GM12865 (cell line): ENCODE measurements at regions not wholly inside any gene's neighbourhood (a gene's known extent, or its start where the extent isn't known, plus 50 kb on each side); places are given as distances from the start of the nearest gene placed in this dataset.

Experiments
- DNase-seq: peaks from one replicate; pipeline ENCODE4 v3.0.0; 2010; ENCODE audit warnings: low read depth
- H3K4me3 ChIP-seq: 2 replicates; pipeline ENCODE4 v1.5.1; 2011; ENCODE audit warnings: mild to moderate bottlenecking, low read depth, low read length, control low read depth
- TF ChIP-seq, protein P1 (sequence below): IDR thresholded peaks from 2 replicates; pipeline ENCODE4 v1.5.1; 2011; ENCODE audit warnings: low read length, control low read depth, low read depth, inconsistent platforms; ENCODE audit not compliant: insufficient read depth; ENCODE audit errors: missing control alignments

- DNase-seq: no peak
- no peak overlapping the region for H3K4me3 ChIP-seq
- TF ChIP-seq, protein P1, sequence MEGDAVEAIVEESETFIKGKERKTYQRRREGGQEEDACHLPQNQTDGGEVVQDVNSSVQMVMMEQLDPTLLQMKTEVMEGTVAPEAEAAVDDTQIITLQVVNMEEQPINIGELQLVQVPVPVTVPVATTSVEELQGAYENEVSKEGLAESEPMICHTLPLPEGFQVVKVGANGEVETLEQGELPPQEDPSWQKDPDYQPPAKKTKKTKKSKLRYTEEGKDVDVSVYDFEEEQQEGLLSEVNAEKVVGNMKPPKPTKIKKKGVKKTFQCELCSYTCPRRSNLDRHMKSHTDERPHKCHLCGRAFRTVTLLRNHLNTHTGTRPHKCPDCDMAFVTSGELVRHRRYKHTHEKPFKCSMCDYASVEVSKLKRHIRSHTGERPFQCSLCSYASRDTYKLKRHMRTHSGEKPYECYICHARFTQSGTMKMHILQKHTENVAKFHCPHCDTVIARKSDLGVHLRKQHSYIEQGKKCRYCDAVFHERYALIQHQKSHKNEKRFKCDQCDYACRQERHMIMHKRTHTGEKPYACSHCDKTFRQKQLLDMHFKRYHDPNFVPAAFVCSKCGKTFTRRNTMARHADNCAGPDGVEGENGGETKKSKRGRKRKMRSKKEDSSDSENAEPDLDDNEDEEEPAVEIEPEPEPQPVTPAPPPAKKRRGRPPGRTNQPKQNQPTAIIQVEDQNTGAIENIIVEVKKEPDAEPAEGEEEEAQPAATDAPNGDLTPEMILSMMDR: no peak
Observed at GRCh38 chr7:130874071-130874915, 140.3 kb upstream of the KLF14 start.

DNA sequence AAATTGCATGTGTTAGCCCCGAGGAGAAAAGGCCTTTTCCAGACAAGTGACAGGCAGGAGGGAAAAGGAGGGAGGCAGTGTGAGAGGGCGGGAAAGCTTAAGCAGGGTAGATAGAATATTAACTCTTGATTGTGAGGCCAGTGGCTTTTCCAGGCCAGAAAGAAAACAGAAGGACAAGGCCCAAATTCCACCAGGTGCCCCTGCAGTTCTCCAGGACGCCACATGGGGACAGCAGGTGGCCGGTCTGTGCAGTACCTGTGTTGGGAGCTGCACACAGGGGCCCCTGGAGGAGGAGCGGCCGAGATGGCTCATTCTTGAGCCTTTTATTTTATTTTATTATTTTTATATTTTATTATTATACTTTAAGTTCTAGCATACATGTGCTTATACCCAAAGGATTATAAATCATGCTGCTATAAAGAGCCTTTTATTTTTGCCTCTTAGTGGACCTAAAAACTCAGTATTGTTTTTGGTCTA, 141.3 kb upstream of the KLF14 start:
- H3K4me3 ChIP-seq: no peak overlapping the region
- peak; percentile 60 for DNase-seq
- TF ChIP-seq, protein P1: peak; percentile 79

- H3K4me3 ChIP-seq: no peak overlapping the region
- TF ChIP-seq, protein P1: no peak
- no peak for DNase-seq
Observed at GRCh38 chr7:130875901-130876300, 141.9 kb upstream of the KLF14 start.

DNA sequence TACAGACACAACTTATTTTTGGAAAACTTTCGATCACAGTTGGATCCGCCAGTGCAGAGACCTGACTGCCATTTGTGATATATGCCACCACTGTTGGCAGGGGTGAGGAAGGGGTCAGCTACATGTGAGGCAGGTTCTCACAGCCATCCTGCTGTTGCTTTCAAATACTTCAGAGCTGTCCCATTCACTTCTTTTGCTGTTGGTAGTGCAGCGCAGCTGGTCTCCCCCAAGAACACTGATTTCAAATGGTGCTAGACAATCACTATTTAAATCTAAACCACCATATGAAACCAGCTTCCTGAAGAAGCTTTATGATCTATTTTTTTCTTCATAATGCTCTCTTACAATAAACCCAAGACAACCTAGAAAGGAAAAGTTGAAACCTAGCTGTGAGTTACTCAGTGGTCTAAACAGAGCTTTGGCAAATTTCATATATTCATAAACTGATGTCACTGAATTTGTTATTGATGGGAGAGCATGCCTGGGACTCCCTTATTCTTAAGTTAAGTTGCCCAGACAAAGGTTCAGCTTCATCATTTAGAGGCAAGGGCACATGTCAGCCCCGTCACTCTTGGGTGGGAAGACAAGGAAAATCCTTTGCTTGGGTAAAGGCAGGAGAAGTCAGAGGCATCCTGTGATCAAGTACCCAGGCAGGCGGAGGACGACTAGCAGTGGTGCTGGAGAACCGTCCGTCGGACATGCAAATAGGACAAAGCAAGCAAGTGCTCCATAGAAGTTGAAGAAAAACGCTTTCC, 143.4 kb upstream of the KLF14 start:
- TF ChIP-seq, protein P1: no peak
- no peak for DNase-seq
- H3K4me3 ChIP-seq: no peak overlapping the region

DNA sequence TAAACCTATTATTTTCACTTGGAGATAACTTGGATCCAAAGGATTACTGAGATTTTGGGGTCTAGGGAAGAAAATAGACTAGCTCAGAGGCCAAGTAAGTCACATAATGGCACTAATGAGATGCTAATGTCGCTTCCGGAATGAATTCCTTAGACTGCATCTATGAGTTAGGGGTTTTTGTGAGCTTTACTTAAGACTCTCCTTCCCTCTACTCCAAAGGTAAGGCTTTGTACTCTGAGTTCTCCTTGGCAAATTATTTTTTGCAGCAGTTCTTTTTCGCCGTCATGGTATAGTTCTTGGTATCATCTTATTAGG, 143.9 kb upstream of the KLF14 start:
- no peak for DNase-seq

DNA sequence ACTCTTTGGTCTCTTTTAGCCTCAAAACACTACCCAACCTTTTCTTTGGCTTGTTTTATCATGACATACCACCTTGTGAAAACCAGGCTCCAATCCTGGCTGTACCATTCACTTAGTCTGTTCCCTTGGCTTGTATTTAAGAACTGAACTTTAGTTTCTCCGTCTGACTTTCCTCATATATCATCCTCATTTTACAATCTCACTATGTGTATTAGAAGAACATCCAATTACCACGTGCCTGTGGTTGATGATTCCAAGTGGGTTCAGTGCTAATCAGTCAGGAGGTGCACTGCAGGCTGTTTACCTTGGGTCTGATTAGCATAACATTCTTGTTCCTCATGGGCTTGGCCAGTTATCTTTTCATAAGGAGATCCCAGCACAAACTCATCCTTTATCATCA, 144.8 kb upstream of the KLF14 start:
- no peak overlapping the region for H3K4me3 ChIP-seq
- no peak for DNase-seq
- TF ChIP-seq, protein P1: no peak

More for the DNA sequence above, 143.9 kb upstream of the KLF14 start:
- H3K4me3 ChIP-seq: no peak overlapping the region
- TF ChIP-seq, protein P1: no peak
